Endothelial cell of umbilical vein (primary cell): ENCODE measurements at regions not wholly inside any gene's neighbourhood (a gene's known extent, or its start where the extent isn't known, plus 50 kb on each side); places are given as distances from the start of the nearest gene placed in this dataset.

Experiments used
- BruUV-seq: library from RNA; stranded (reverse); fragments of 400-500 nt; replicated peaks from 2 replicates; lab custom pipeline; 2021; lab: Mats Ljungman, UMichigan
- CTCF ChIA-PET: fragments of 300-600, 350-600 bp; sonication (Branson Sonifier 250); formaldehyde crosslinking; loops from one replicate; lab custom pipeline; 2021; ENCODE audit warnings: antibody characterized with exemption, inconsistent platforms; lab: Charles Lee
- POLR2A ChIA-PET: fragments of 300-600, 350-600 bp; sonication (Branson Sonifier 250); formaldehyde crosslinking; loops from one replicate; lab custom pipeline; 2021; ENCODE audit warnings: antibody characterized with exemption, inconsistent platforms; lab: Charles Lee
- DNase-seq: peaks from one replicate; pipeline ENCODE4 v3.0.0-alpha.2; 2011; ENCODE audit warnings: low read depth, low spot score
- FAIRE-seq: peaks from 2 replicates; lab custom pipeline; 2011; peaks lifted over from hg19 to GRCh38; lab: Jason Lieb, UNC
- H2AFZ ChIP-seq: 2 replicates; pipeline ENCODE4 v1.6.0; 2012; ENCODE audit warnings: low read depth, low read length, control low read depth, inconsistent platforms
- H3K27ac ChIP-seq: 2 replicates; pipeline ENCODE4 v1.5.1; 2011; ENCODE audit warnings: low read depth, mild to moderate bottlenecking, control low read depth, low read length, moderate library complexity; ENCODE audit not compliant: insufficient read depth
- H3K27me3 ChIP-seq, 2 experiments: 2 replicates each; pipeline versions ENCODE4 v1.6.0 to v1.6.1; 2011; ENCODE audit warnings: low read length in 2 of 2, mixed read lengths in 1 of 2; ENCODE audit not compliant: control insufficient read depth in 2 of 2, insufficient read depth in 2 of 2
- H3K36me3 ChIP-seq, 2 experiments: 2 replicates in 1 of 2; 3 replicates in 1 of 2; pipeline ENCODE4 v1.5.1; 2011; ENCODE audit warnings: low read length in 2 of 2, mild to moderate bottlenecking in 1 of 2, moderate library complexity in 1 of 2; ENCODE audit not compliant: control insufficient read depth in 2 of 2, insufficient read depth in 2 of 2; ENCODE audit errors: extremely low read depth in 1 of 2
- H3K4me1 ChIP-seq: 3 replicates; pipeline ENCODE4 v1.5.1; 2011; ENCODE audit warnings: mild to moderate bottlenecking, low read length; ENCODE audit not compliant: control insufficient read depth, insufficient read depth; ENCODE audit errors: extremely low read depth
- H3K4me2 ChIP-seq: 2 replicates; pipeline ENCODE4 v1.6.1; 2011; ENCODE audit warnings: low read length, control low read depth, mixed read lengths; ENCODE audit not compliant: insufficient read depth
- H3K4me3 ChIP-seq, 3 experiments: fragments of 200-600 bp in 1 of 3; sonication (generic), shearing (Covaris generic) in 1 of 3; replicated peaks in 1 of 3; 2 replicates each; pipeline ENCODE4 v1.5.1; 2011 to 2016; ENCODE audit warnings: control low read depth in 3 of 3, low read length in 3 of 3, mild to moderate bottlenecking in 2 of 3, inconsistent platforms in 1 of 3, low read depth in 1 of 3, moderate library complexity in 1 of 3; ENCODE audit not compliant: insufficient read depth in 1 of 3
- H3K79me2 ChIP-seq: 2 replicates; pipeline ENCODE4 v1.6.0; 2012; ENCODE audit warnings: low read length, inconsistent platforms; ENCODE audit not compliant: control insufficient read depth, insufficient read depth
- H3K9ac ChIP-seq: replicated peaks from 2 replicates; pipeline ENCODE3; 2011; ENCODE audit warnings: low read length, control low read depth; ENCODE audit not compliant: insufficient read depth; ENCODE audit errors: extremely low read depth
- H3K9me1 ChIP-seq: replicated peaks from 3 replicates; pipeline ENCODE4 v1.6.0; 2011; ENCODE audit warnings: mild to moderate bottlenecking, low read length; ENCODE audit not compliant: control insufficient read depth, insufficient read depth; ENCODE audit errors: extremely low read depth
- H3K9me3 ChIP-seq: replicated peaks from 2 replicates; pipeline ENCODE4 v1.5.1; 2012; ENCODE audit warnings: low read length, inconsistent platforms; ENCODE audit not compliant: control insufficient read depth, insufficient read depth
- H4K20me1 ChIP-seq: replicated peaks from 2 replicates; pipeline ENCODE3; 2011; ENCODE audit warnings: mild to moderate bottlenecking, low read length; ENCODE audit not compliant: control insufficient read depth, insufficient read depth; ENCODE audit errors: extremely low read depth
- EZH2 ChIP-seq: IDR thresholded peaks from 2 replicates; pipeline ENCODE4 v1.6.1; 2012; ENCODE audit warnings: borderline replicate concordance, low read depth, mild to moderate bottlenecking, moderate library complexity, low read length, inconsistent platforms; ENCODE audit not compliant: severe bottlenecking
- FOS ChIP-seq: IDR thresholded peaks from 2 replicates; pipeline ENCODE4 v1.6.1; 2011; ENCODE audit warnings: mild to moderate bottlenecking, low read length, moderate library complexity, borderline replicate concordance; ENCODE audit not compliant: insufficient read depth
- GATA2 ChIP-seq: IDR thresholded peaks from 2 replicates; pipeline ENCODE4 v1.7.0; 2011; ENCODE audit warnings: low read depth, mild to moderate bottlenecking, moderate library complexity, mixed read lengths, low read length; ENCODE audit not compliant: insufficient read length, insufficient read depth
- JUN ChIP-seq: IDR thresholded peaks from 2 replicates; pipeline ENCODE4 v1.6.1; 2011; ENCODE audit warnings: borderline replicate concordance, low read depth; ENCODE audit not compliant: insufficient read length, insufficient read depth
- MYC ChIP-seq: IDR thresholded peaks from one replicate; pipeline ENCODE4 v1.6.1; 2011; ENCODE audit warnings: mild to moderate bottlenecking, low read depth, low read length
- POLR2A ChIP-seq: IDR thresholded peaks from 2 replicates; pipeline ENCODE4 v1.6.1; 2012; ENCODE audit warnings: low read depth, mild to moderate bottlenecking, control low read depth, low read length
- POLR2AphosphoS5 ChIP-seq: IDR thresholded peaks from 2 replicates; pipeline ENCODE4 v1.6.1; 2012; ENCODE audit warnings: low read depth, mild to moderate bottlenecking, control low read depth, low read length, moderate library complexity; ENCODE audit not compliant: insufficient read depth
- dilution Hi-C: fragments of 300-500 bp; cut with MboI; formaldehyde crosslinking; loops from one replicate; pipeline ENCODE4 v1.15.0; 2019; ENCODE audit warnings: low sequenced_read_pairs; ENCODE audit not compliant: extremely low pct_ligation_motif_present
- intact Hi-C: fragments of 100-400 bp; cut with micrococcal nuclease; formaldehyde crosslinking; loops from one replicate; pipeline ENCODE4 v1.10.0; 2022
- TF ChIP-seq, protein P1 (sequence below), 2 donors: IDR thresholded peaks; 1 replicate in 1 of 2; 2 replicates in 1 of 2; pipeline ENCODE4 v1.5.1; 2011; ENCODE audit warnings: low read length in 2 of 2, mild to moderate bottlenecking in 2 of 2, moderate library complexity in 2 of 2, control low read depth in 1 of 2, inconsistent platforms in 1 of 2, low read depth in 1 of 2; ENCODE audit not compliant: insufficient read depth in 1 of 2; ENCODE audit errors: extremely low read depth in 1 of 2
- TF ChIP-seq, protein P2 (sequence below): IDR thresholded peaks from 2 replicates; pipeline ENCODE4 v1.6.1; 2011; ENCODE audit not compliant: insufficient read depth, insufficient read length

- no peaks in the 10 kb centered on the region for H3K9me3 ChIP-seq
- H3K79me2 ChIP-seq, result no peaks in the 10 kb centered on the region
- H3K36me3 ChIP-seq, result no peaks in the 10 kb centered on the region
- BruUV-seq, result no TSS peak
- H3K27ac ChIP-seq, result no peak overlapping the region
- TF ChIP-seq POLR2AphosphoS5 (no peak), JUN (no peak), POLR2A (no peak), GATA2 (no peak), FOS (no peak), MYC (no peak), EZH2 (no peak)
- TF ChIP-seq, protein P1, sequence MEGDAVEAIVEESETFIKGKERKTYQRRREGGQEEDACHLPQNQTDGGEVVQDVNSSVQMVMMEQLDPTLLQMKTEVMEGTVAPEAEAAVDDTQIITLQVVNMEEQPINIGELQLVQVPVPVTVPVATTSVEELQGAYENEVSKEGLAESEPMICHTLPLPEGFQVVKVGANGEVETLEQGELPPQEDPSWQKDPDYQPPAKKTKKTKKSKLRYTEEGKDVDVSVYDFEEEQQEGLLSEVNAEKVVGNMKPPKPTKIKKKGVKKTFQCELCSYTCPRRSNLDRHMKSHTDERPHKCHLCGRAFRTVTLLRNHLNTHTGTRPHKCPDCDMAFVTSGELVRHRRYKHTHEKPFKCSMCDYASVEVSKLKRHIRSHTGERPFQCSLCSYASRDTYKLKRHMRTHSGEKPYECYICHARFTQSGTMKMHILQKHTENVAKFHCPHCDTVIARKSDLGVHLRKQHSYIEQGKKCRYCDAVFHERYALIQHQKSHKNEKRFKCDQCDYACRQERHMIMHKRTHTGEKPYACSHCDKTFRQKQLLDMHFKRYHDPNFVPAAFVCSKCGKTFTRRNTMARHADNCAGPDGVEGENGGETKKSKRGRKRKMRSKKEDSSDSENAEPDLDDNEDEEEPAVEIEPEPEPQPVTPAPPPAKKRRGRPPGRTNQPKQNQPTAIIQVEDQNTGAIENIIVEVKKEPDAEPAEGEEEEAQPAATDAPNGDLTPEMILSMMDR (IDR thresholded peaks at IDR 0.05; ENCODE audit: extremely low read depth in 1 of 2, insufficient read depth in 1 of 2, low read depth in 1 of 2, low read length in 2 of 2), result no peak
- TF ChIP-seq, protein P2, sequence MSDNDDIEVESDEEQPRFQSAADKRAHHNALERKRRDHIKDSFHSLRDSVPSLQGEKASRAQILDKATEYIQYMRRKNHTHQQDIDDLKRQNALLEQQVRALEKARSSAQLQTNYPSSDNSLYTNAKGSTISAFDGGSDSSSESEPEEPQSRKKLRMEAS, result no peak
- H3K4me2 ChIP-seq, result no peak overlapping the region
- no peaks in the 10 kb centered on the region for H3K27me3 ChIP-seq
- H3K9me1 ChIP-seq, result no peaks in the 10 kb centered on the region
- H3K9ac ChIP-seq, result no peak overlapping the region
- CTCF ChIA-PET, result no interaction called here
- H3K4me3 ChIP-seq, result no peak overlapping the region
- H2AFZ ChIP-seq, result no peak overlapping the region
- dilution Hi-C loops (no loop called here), intact Hi-C loops (no loop called here)
- POLR2A ChIA-PET, result no interaction called here
- H4K20me1 ChIP-seq, result no peaks in the 10 kb centered on the region
- DNase-seq (no peak), FAIRE-seq (no peak)
- H3K4me1 ChIP-seq, result peaks cover 16% of the 10 kb centered on the region
Observed at GRCh38 chr3:64885055-64885454, 197.3 kb upstream of the ADAMTS9 start.
